Endothelial cell of umbilical vein (primary cell): ENCODE measurements at regions not wholly inside any gene's neighbourhood (a gene's known extent, or its start where the extent isn't known, plus 50 kb on each side); places are given as distances from the start of the nearest gene placed in this dataset.

Experiments used
- EZH2 ChIP-seq: IDR thresholded peaks from 2 replicates; pipeline ENCODE4 v1.6.1; 2012; ENCODE audit warnings: borderline replicate concordance, low read depth, mild to moderate bottlenecking, moderate library complexity, low read length, inconsistent platforms; ENCODE audit not compliant: severe bottlenecking
- FOS ChIP-seq: IDR thresholded peaks from 2 replicates; pipeline ENCODE4 v1.6.1; 2011; ENCODE audit warnings: mild to moderate bottlenecking, low read length, moderate library complexity, borderline replicate concordance; ENCODE audit not compliant: insufficient read depth
- MYC ChIP-seq: IDR thresholded peaks from one replicate; pipeline ENCODE4 v1.6.1; 2011; ENCODE audit warnings: mild to moderate bottlenecking, low read depth, low read length
- POLR2A ChIP-seq: IDR thresholded peaks from 2 replicates; pipeline ENCODE4 v1.6.1; 2012; ENCODE audit warnings: low read depth, mild to moderate bottlenecking, control low read depth, low read length
- POLR2AphosphoS5 ChIP-seq: IDR thresholded peaks from 2 replicates; pipeline ENCODE4 v1.6.1; 2012; ENCODE audit warnings: low read depth, mild to moderate bottlenecking, control low read depth, low read length, moderate library complexity; ENCODE audit not compliant: insufficient read depth
- TF ChIP-seq, protein P1 (sequence below), 2 donors: IDR thresholded peaks; 1 replicate in 1 of 2; 2 replicates in 1 of 2; pipeline ENCODE4 v1.5.1; 2011; ENCODE audit warnings: low read length in 2 of 2, mild to moderate bottlenecking in 2 of 2, moderate library complexity in 2 of 2, control low read depth in 1 of 2, inconsistent platforms in 1 of 2, low read depth in 1 of 2; ENCODE audit not compliant: insufficient read depth in 1 of 2; ENCODE audit errors: extremely low read depth in 1 of 2
- TF ChIP-seq, protein P2 (sequence below): IDR thresholded peaks from 2 replicates; pipeline ENCODE4 v1.6.1; 2011; ENCODE audit not compliant: insufficient read depth, insufficient read length

DNA sequence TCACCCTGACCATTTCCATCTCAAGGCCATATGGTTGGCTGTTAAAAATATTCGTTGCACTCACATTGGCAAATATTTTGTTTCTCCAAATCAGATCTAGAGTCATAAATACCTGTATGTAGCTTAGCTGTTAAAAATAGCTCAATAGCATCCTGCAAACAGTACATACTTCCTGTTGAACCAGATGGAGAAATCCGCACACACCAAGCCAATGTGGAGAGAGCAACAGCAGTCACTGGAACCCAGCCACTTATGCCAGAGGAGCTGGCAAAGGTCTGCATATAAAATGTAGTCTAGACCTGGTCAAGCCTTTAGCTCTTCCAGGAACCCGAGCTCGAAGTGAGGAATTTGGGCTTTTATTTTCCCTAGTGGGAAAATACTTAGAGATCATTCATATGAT lies 146.4 kb upstream of the KCNJ16 start:
- TF ChIP-seq, protein P1, sequence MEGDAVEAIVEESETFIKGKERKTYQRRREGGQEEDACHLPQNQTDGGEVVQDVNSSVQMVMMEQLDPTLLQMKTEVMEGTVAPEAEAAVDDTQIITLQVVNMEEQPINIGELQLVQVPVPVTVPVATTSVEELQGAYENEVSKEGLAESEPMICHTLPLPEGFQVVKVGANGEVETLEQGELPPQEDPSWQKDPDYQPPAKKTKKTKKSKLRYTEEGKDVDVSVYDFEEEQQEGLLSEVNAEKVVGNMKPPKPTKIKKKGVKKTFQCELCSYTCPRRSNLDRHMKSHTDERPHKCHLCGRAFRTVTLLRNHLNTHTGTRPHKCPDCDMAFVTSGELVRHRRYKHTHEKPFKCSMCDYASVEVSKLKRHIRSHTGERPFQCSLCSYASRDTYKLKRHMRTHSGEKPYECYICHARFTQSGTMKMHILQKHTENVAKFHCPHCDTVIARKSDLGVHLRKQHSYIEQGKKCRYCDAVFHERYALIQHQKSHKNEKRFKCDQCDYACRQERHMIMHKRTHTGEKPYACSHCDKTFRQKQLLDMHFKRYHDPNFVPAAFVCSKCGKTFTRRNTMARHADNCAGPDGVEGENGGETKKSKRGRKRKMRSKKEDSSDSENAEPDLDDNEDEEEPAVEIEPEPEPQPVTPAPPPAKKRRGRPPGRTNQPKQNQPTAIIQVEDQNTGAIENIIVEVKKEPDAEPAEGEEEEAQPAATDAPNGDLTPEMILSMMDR (IDR thresholded peaks at IDR 0.05; ENCODE audit: extremely low read depth in 1 of 2, insufficient read depth in 1 of 2, low read depth in 1 of 2, low read length in 2 of 2) = no peak
- TF ChIP-seq POLR2A = no peak
- no peak for TF ChIP-seq MYC
- no peak for TF ChIP-seq POLR2AphosphoS5
- no peak for TF ChIP-seq EZH2
- no peak for TF ChIP-seq FOS
- TF ChIP-seq, protein P2, sequence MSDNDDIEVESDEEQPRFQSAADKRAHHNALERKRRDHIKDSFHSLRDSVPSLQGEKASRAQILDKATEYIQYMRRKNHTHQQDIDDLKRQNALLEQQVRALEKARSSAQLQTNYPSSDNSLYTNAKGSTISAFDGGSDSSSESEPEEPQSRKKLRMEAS = no peak
